Suprapubic skin (tissue), 4 donors: ENCODE measurements at regions not wholly inside any gene's neighbourhood (a gene's known extent, or its start where the extent isn't known, plus 50 kb on each side); places are given as distances from the start of the nearest gene placed in this dataset.

Experiments
- DNase-seq, 2 donors: peaks; one replicate each; pipeline ENCODE4 v3.0.0-alpha.2; 2019; ENCODE audit warnings: low spot score in 2 of 2
- H3K27ac ChIP-seq: fragments of 200-600 bp; sonication (generic); one replicate; pipeline ENCODE4 v1.5.1; 2019
- H3K27me3 ChIP-seq: fragments of 200-600 bp; sonication (generic); one replicate; pipeline ENCODE4 v1.5.1; 2019
- H3K36me3 ChIP-seq: fragments of 200-600 bp; sonication (generic); one replicate; pipeline ENCODE4 v1.5.1; 2019
- H3K4me1 ChIP-seq: fragments of 200-600 bp; sonication (generic); one replicate; pipeline ENCODE4 v1.5.1; 2019
- H3K4me3 ChIP-seq: fragments of 200-600 bp; sonication (generic); one replicate; pipeline ENCODE4 v1.5.1; 2019; ENCODE audit warnings: mild to moderate bottlenecking
- H3K9me3 ChIP-seq: fragments of 200-600 bp; sonication (generic); one replicate; pipeline ENCODE4 v1.5.1; 2019
- CTCF ChIP-seq, 2 donors: fragments of 200-600 bp in 1 of 2; fragments of 450-650 bp in 1 of 2; sonication (generic) in 1 of 2; IDR thresholded peaks; one replicate each; pipeline ENCODE4 v1.5.1; 2016 to 2019; ENCODE audit warnings: antibody characterized with exemption in 2 of 2, mild to moderate bottlenecking in 1 of 2, moderate library complexity in 1 of 2
- EP300 ChIP-seq: sonication (generic); formaldehyde crosslinking; IDR thresholded peaks from one replicate; pipeline ENCODE4 v1.6.1; 2017; ENCODE audit warnings: antibody characterized with exemption
- POLR2A ChIP-seq, 2 donors: fragments of 450-650 bp; IDR thresholded peaks; one replicate each; pipeline ENCODE4 v1.6.1; 2017; ENCODE audit warnings: antibody characterized with exemption in 2 of 2, mild to moderate bottlenecking in 2 of 2, moderate library complexity in 2 of 2
- POLR2AphosphoS5 ChIP-seq, 3 donors: sonication (generic); formaldehyde crosslinking; IDR thresholded peaks; one replicate each; pipeline ENCODE4 v1.6.1; 2017; ENCODE audit warnings: antibody characterized with exemption in 3 of 3
- WGBS: methylation state at CpG from one replicate; pipeline ENCODE4 v1.1.5; 2018; 5-methylcytosine and 5-hydroxymethylcytosine counted together

- Histone ChIP-seq H3K4me1 (no peaks in the 10 kb centered on the region), H3K27ac (no peak overlapping the region), H3K27me3 (no peaks in the 10 kb centered on the region), H3K9me3 (no peaks in the 10 kb centered on the region), H3K4me3 (no peak overlapping the region), H3K36me3 (no peaks in the 10 kb centered on the region)
- 41% methylated on average over 2 of the region's 2 CpGs for WGBS
- DNase-seq: no peak
- no peak for TF ChIP-seq CTCF (IDR thresholded peaks at IDR 0.05)
- no peak for TF ChIP-seq POLR2AphosphoS5 (IDR thresholded peaks at IDR 0.05)
- no peak for TF ChIP-seq EP300
- TF ChIP-seq POLR2A (IDR thresholded peaks at IDR 0.05): no peak
These were observed 207.9 kb upstream of the ISX start for GRCh38 chr22:34858066-34858465.

- TF ChIP-seq CTCF (IDR thresholded peaks at IDR 0.05) (no peak), POLR2A (IDR thresholded peaks at IDR 0.05) (no peak), EP300 (no peak), POLR2AphosphoS5 (IDR thresholded peaks at IDR 0.05) (no peak)
- no peak overlapping the region for H3K27ac ChIP-seq
- no peaks in the 10 kb centered on the region for H3K36me3 ChIP-seq
- no peak overlapping the region for H3K4me3 ChIP-seq
- DNase-seq: no peak
- no peaks in the 10 kb centered on the region for H3K9me3 ChIP-seq
- 86% methylated on average over 2 of the region's 2 CpGs for WGBS
- no peaks in the 10 kb centered on the region for H3K4me1 ChIP-seq
- H3K27me3 ChIP-seq: no peaks in the 10 kb centered on the region
These were observed 204.2 kb upstream of the ISX start for GRCh38 chr22:34861787-34862186.

GRCh38 chr22:34866081-34866480 lies 199.9 kb upstream of the ISX start:
- no peaks in the 10 kb centered on the region for H3K36me3 ChIP-seq

GRCh38 chr22:34866495-34867131 lies 199.3 kb upstream of the ISX start:
- no peaks in the 10 kb centered on the region for H3K4me1 ChIP-seq
- H3K9me3 ChIP-seq: no peaks in the 10 kb centered on the region
- H3K27ac ChIP-seq: no peak overlapping the region
- no peaks in the 10 kb centered on the region for H3K27me3 ChIP-seq
- H3K4me3 ChIP-seq: no peak overlapping the region
- DNase-seq: no peak
- TF ChIP-seq EP300: no peak
- no peak for TF ChIP-seq POLR2AphosphoS5 (IDR thresholded peaks at IDR 0.05)
- TF ChIP-seq POLR2A (IDR thresholded peaks at IDR 0.05): no peak
- TF ChIP-seq CTCF (IDR thresholded peaks at IDR 0.05): no peak
- 27% methylated on average over 4 of the region's 4 CpGs for WGBS
- H3K36me3 ChIP-seq: no peaks in the 10 kb centered on the region

More at GRCh38 chr22:34866081-34866480, 199.9 kb upstream of the ISX start:
- no peak for TF ChIP-seq CTCF (IDR thresholded peaks at IDR 0.05)
- TF ChIP-seq POLR2A (IDR thresholded peaks at IDR 0.05): no peak
- TF ChIP-seq EP300: no peak
- TF ChIP-seq POLR2AphosphoS5 (IDR thresholded peaks at IDR 0.05): no peak
- DNase-seq: no peak
- no peak overlapping the region for H3K27ac ChIP-seq
- H3K27me3 ChIP-seq: no peaks in the 10 kb centered on the region
- H3K9me3 ChIP-seq: no peaks in the 10 kb centered on the region
- 17% methylated on average over 4 of the region's 4 CpGs for WGBS
- no peaks in the 10 kb centered on the region for H3K4me1 ChIP-seq
- no peak overlapping the region for H3K4me3 ChIP-seq

- H3K27me3 ChIP-seq: no peaks in the 10 kb centered on the region
- H3K9me3 ChIP-seq: no peaks in the 10 kb centered on the region
- H3K36me3 ChIP-seq: no peaks in the 10 kb centered on the region
- H3K27ac ChIP-seq: no peak overlapping the region
- TF ChIP-seq POLR2AphosphoS5 (IDR thresholded peaks at IDR 0.05): no peak
- H3K4me1 ChIP-seq: no peaks in the 10 kb centered on the region
- no peak overlapping the region for H3K4me3 ChIP-seq
- DNase-seq: no peak
- 65% methylated on average over 1 of the region's 1 CpG for WGBS
These were observed 188.5 kb upstream of the ISX start for GRCh38 chr22:34877506-34877905.

GRCh38 chr22:34878171-34878570 lies 187.8 kb upstream of the ISX start:
- no peak overlapping the region for H3K4me3 ChIP-seq
- H3K36me3 ChIP-seq: no peaks in the 10 kb centered on the region
- no peaks in the 10 kb centered on the region for H3K27me3 ChIP-seq
- no peaks in the 10 kb centered on the region for H3K4me1 ChIP-seq
- no peak overlapping the region for H3K27ac ChIP-seq
- no peaks in the 10 kb centered on the region for H3K9me3 ChIP-seq
- TF ChIP-seq CTCF (IDR thresholded peaks at IDR 0.05): no peak
- TF ChIP-seq POLR2AphosphoS5 (IDR thresholded peaks at IDR 0.05): no peak
- no peak for TF ChIP-seq EP300
- no peak for TF ChIP-seq POLR2A (IDR thresholded peaks at IDR 0.05)
- no peak for DNase-seq
